GM12874 (cell line): ENCODE measurements at regions not wholly inside any gene's neighbourhood (a gene's known extent, or its start where the extent isn't known, plus 50 kb on each side); places are given as distances from the start of the nearest gene placed in this dataset.

Experiments used
- TF ChIP-seq, protein P1 (sequence below): IDR thresholded peaks from 2 replicates; pipeline ENCODE4 v1.5.1; 2011; ENCODE audit warnings: low read depth, mild to moderate bottlenecking, control low read depth, low read length, moderate library complexity; ENCODE audit not compliant: insufficient read depth

DNA sequence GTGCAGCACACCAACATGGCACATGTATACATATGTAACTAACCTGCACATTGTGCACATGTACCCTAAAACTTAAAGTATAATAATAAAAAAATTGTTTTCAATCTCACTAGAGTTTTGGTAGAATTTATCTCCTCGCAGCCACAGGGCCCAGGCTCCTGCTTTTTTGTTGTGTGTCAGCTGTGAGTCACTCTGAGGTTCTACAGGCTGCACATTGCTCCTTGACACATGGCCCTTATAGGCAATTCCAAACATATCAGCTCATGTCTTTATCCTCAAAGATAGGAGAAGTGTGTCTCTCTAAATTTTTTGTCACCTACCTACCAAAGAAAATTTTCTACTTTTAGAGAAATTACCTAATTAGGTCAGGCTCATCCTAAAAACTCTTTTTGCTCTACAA, 252.1 kb upstream of the ADGRL3 start:
- TF ChIP-seq, protein P1, sequence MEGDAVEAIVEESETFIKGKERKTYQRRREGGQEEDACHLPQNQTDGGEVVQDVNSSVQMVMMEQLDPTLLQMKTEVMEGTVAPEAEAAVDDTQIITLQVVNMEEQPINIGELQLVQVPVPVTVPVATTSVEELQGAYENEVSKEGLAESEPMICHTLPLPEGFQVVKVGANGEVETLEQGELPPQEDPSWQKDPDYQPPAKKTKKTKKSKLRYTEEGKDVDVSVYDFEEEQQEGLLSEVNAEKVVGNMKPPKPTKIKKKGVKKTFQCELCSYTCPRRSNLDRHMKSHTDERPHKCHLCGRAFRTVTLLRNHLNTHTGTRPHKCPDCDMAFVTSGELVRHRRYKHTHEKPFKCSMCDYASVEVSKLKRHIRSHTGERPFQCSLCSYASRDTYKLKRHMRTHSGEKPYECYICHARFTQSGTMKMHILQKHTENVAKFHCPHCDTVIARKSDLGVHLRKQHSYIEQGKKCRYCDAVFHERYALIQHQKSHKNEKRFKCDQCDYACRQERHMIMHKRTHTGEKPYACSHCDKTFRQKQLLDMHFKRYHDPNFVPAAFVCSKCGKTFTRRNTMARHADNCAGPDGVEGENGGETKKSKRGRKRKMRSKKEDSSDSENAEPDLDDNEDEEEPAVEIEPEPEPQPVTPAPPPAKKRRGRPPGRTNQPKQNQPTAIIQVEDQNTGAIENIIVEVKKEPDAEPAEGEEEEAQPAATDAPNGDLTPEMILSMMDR: no peak

DNA sequence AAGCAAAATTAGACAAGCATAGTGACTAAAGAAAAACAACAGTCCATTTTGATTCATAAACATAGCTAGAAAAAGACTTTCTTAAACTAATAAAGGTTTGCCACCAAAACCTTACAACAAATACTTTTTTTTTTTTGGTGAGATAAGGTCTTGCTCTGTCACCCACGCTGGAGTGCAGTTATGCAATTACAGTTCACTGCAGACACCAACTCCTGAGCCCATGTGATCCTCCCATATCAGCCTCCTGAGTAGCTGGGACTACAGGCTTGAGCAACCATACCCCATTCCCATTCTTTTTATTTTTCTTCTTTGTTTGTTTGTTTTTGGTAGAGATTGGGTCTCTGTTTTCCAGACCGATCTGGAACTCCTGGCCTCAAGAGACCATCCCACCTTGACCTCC, 247.2 kb upstream of the ADGRL3 start:
- TF ChIP-seq, protein P1: no peak

DNA sequence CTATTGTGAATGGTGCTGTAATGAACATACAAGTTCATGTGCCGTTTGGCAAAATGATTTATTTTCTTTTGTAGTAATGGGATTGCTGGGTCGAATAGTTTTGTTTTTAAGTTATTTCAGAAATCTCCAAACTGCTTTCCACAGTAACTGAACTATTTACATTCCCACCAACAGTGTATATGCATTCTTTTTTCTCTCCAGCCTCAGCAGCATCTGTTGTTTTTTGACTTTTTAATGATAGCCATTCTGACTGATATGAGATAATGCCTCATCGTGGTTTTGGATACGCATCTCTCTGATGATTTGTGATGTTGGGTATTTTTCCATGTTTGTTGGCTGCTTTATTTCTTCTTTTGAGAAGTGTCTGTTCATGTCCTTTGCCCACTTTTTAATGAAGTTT, 246.3 kb upstream of the ADGRL3 start:
- TF ChIP-seq, protein P1: no peak

DNA sequence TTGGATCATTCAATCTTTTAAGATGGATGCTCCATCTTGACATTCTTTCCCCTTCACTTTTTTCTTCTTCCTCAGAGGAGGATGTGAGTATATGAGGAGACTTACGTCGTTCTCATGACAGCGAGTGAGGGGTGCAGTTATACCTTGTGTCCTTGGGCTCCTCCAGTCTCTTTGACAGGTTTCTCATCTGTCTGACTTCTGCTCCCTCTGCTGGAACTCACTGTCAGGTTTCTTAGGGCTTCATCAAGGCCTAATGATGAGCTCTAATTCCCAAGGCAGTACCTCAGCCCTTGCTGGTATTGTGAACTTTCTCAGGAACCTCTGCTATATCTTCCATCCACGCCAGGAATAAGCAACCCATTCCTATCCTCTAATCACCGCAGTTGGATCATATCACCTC, 237.8 kb upstream of the ADGRL3 start:
- TF ChIP-seq, protein P1: no peak

DNA sequence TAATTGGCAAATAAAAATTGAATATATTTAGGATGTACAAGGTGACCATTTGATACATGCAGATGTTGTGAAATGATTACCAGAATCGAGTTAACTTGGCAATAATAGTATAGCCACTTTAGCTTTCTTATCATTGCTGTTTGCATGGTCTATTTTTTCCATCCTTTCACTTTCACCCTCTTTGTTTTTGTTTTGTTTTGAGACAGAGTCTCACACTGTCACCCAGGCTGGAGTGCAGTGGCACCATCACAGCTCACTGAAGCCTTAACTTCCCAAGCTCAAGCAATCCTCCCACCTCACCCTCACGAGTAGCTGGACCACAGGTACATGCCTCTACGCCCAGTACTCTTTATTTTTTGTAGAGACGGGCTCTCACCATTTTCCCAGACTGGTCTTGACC, 218.6 kb upstream of the ADGRL3 start:
- TF ChIP-seq, protein P1: no peak

DNA sequence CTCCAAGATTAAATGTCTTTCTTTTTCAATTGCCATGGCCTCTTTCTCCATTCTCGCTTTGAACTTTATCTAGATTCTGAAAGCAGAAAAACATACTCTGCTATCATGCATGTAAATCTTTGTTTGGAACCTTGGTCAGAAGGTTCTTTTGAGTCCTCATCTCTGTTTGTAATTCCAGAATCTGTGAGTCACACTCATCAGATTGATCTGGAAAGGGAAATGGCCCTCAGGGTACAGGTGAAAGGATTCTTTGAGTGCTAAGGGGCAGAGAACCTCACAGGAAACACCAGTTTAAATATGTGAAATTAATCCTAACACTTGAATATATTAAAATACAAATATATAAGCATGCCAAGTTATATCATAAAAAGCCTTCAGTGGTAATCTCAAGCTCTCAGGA, 211.0 kb upstream of the ADGRL3 start:
- TF ChIP-seq, protein P1: no peak

DNA sequence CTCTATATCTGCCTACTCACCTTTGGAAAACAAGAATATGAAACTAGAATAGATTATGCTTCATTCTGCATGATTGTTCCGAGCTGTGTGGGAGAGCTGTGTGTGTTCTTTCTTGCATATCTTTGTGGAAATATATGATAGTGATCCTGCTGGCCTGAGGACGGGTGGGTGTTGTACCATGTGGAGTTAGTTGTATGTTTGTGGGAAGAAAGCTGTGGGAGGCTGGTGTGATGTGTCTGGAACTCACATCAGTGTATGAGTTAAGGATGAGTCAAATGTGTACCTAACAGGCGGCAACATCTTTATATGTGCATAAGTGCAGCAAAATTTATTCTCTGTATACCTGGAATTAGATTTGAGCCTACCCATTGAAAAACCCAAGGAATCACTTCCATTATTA, 208.1 kb upstream of the ADGRL3 start:
- TF ChIP-seq, protein P1: no peak

DNA sequence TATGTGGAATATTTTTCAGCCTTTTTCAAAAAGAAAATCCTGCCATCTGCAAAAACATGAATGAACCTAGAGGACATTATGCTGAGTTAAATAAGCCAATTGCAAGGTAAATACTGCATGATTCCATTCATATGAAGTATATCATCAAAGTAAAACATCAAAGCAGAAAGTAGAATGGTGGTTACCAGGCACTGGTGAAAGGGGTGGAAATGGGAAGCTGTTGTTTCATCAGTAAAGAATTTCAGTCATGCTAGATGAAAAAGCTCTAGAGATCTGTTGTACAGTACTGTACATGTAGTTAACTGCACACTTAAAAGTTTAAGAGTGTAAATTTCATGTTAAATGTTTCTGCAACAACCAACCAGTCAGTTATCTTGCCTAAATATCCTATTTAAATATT, 196.8 kb upstream of the ADGRL3 start:
- TF ChIP-seq, protein P1: no peak
